GM23338 (cell line): ENCODE measurements at regions not wholly inside any gene's neighbourhood (a gene's known extent, or its start where the extent isn't known, plus 50 kb on each side); places are given as distances from the start of the nearest gene placed in this dataset.

Experiments used
- ATAC-seq: fragments of 200-7000 bp; cut with Tn5 transposase; 3 replicates; pipeline ENCODE4 v1.9.1; 2020
- DNase-seq: peaks from one replicate; pipeline ENCODE4 v3.0.0-alpha.2; 2015; ENCODE audit warnings: low spot score
- H2AFZ ChIP-seq: fragments of 200-600 bp; sonication (generic); 2 replicates; pipeline ENCODE4 v1.8.0; 2016; ENCODE audit warnings: antibody characterized with exemption, mild to moderate bottlenecking, moderate library complexity
- H3F3A ChIP-seq: fragments of 200-600 bp; sonication (generic); replicated peaks from 2 replicates; pipeline ENCODE4 v1.8.0; 2017; ENCODE audit warnings: antibody characterized with exemption, mixed run types, low read depth
- H3K27ac ChIP-seq: fragments of 200-600 bp; sonication (generic); 2 replicates; pipeline ENCODE4 v1.6.1; 2016; ENCODE audit warnings: low read depth
- H3K27me3 ChIP-seq: fragments of 200-600 bp; sonication (generic); 2 replicates; pipeline ENCODE4 v1.8.0; 2016; ENCODE audit warnings: mild to moderate bottlenecking, mixed run types, moderate library complexity; ENCODE audit not compliant: insufficient read depth
- H3K36me3 ChIP-seq: fragments of 200-600 bp; sonication (generic); 2 replicates; pipeline ENCODE4 v1.8.0; 2016; ENCODE audit warnings: mild to moderate bottlenecking; ENCODE audit not compliant: insufficient read depth
- H3K4me1 ChIP-seq: fragments of 200-600 bp; sonication (generic); 2 replicates; pipeline ENCODE4 v1.8.0; 2016; ENCODE audit warnings: mild to moderate bottlenecking, moderate library complexity; ENCODE audit not compliant: insufficient read depth
- H3K4me2 ChIP-seq: fragments of 200-600 bp; sonication (generic); 2 replicates; pipeline ENCODE4 v1.7.1; 2017; ENCODE audit warnings: mixed run types
- H3K4me3 ChIP-seq: fragments of 200-600 bp; sonication (generic); 2 replicates; pipeline ENCODE4 v1.6.1; 2016; ENCODE audit warnings: mixed run types
- H3K79me2 ChIP-seq: fragments of 200-600 bp; sonication (generic); replicated peaks from 2 replicates; pipeline ENCODE4 v1.8.0; 2017; ENCODE audit warnings: mild to moderate bottlenecking; ENCODE audit not compliant: insufficient read depth
- H3K9me2 ChIP-seq: fragments of 200-600 bp; sonication (generic); 2 replicates; pipeline ENCODE4 v1.8.0; 2017; ENCODE audit not compliant: insufficient read depth
- H4K20me1 ChIP-seq: fragments of 200-600 bp; sonication (generic); replicated peaks from 2 replicates; pipeline ENCODE4 v1.8.0; 2017; ENCODE audit warnings: mild to moderate bottlenecking; ENCODE audit not compliant: insufficient read depth
- H3K27ac Mint-ChIP-seq: 2 replicates; pipeline ENCODE4 v1.8.0; 2020; ENCODE audit warnings: inconsistent platforms, mild to moderate bottlenecking, moderate library complexity, mixed read lengths
- H3K27me3 Mint-ChIP-seq: 3 replicates; pipeline ENCODE4 v1.8.0; 2022; ENCODE audit warnings: low read depth, mild to moderate bottlenecking, moderate library complexity, mixed read lengths, inconsistent platforms; ENCODE audit not compliant: insufficient read depth, poor library complexity
- H3K36me3 Mint-ChIP-seq: 3 replicates; pipeline ENCODE4 v1.8.0; 2021; ENCODE audit warnings: low read depth, mild to moderate bottlenecking, inconsistent platforms, moderate library complexity, mixed read lengths
- H3K4me1 Mint-ChIP-seq: 3 replicates; pipeline ENCODE4 v1.8.0; 2020; ENCODE audit warnings: mild to moderate bottlenecking, inconsistent platforms, mixed read lengths
- H3K4me3 Mint-ChIP-seq: 3 replicates; pipeline ENCODE4 v1.8.0; 2021; ENCODE audit warnings: moderate library complexity, mild to moderate bottlenecking, inconsistent platforms, mixed read lengths
- H3K9me3 Mint-ChIP-seq: 3 replicates; pipeline ENCODE4 v1.8.0; 2020; ENCODE audit warnings: moderate library complexity, mild to moderate bottlenecking, inconsistent platforms, mixed read lengths
- ETS1 ChIP-seq: IDR thresholded peaks from 2 replicates; pipeline ENCODE4 v1.6.1; 2016; ENCODE audit warnings: antibody characterized with exemption
- EZH2phosphoT487 ChIP-seq: fragments of 200-600 bp; sonication (generic); IDR thresholded peaks from one replicate; pipeline ENCODE4 v1.8.1; 2018; ENCODE audit warnings: antibody characterized with exemption; ENCODE audit not compliant: unreplicated experiment
- JUNB ChIP-seq: IDR thresholded peaks from one replicate; pipeline ENCODE4 v1.6.1; 2016; ENCODE audit warnings: antibody characterized with exemption; ENCODE audit not compliant: unreplicated experiment
- ZNF462 ChIP-seq: fragments of 250-450 bp; sonication (Bioruptor Pico); IDR thresholded peaks from 2 replicates; pipeline ENCODE4 v1.5.0; 2020; ENCODE audit warnings: mild to moderate bottlenecking, moderate library complexity
- TF ChIP-seq, protein P1 (sequence below), 2 experiments: fragments of 200-600 bp in 1 of 2; sonication (generic) in 1 of 2; conservative IDR thresholded peaks; 2 replicates each; pipeline versions ENCODE4 v1.5.1 to v1.6.1; 2016 to 2017; ENCODE audit warnings: antibody characterized with exemption in 2 of 2, low read depth in 2 of 2, mild to moderate bottlenecking in 2 of 2, moderate library complexity in 1 of 2
- TF ChIP-seq, protein P2 (sequence below): IDR thresholded peaks from one replicate; pipeline ENCODE4 v1.6.1; 2018; ENCODE audit warnings: antibody characterized with exemption; ENCODE audit not compliant: unreplicated experiment

- H3K4me3 Mint-ChIP-seq, result no peak overlapping the region
- Histone ChIP-seq H3K9me2 (no peaks in the 10 kb centered on the region), H3K4me3 (no peak overlapping the region), H3K36me3 (no peaks in the 10 kb centered on the region), H3K27me3 (no peaks in the 10 kb centered on the region), H3F3A (no peaks in the 10 kb centered on the region), H3K79me2 (no peaks in the 10 kb centered on the region), H3K27ac (no peak overlapping the region), H2AFZ (peak overlapping the region; percentile 4; the same call in 1 of the 2 replicates), H3K4me2 (peak overlapping the region; percentile 43), H4K20me1 (no peaks in the 10 kb centered on the region), H3K4me1 (peaks cover 36% of the 10 kb centered on the region)
- H3K27ac Mint-ChIP-seq, result peak overlapping the region; percentile 92
- peak; percentile 20 for DNase-seq
- H3K9me3 Mint-ChIP-seq, result no peaks in the 10 kb centered on the region
- no peaks in the 10 kb centered on the region for H3K36me3 Mint-ChIP-seq
- TF ChIP-seq JUNB (no peak), ETS1 (no peak), EZH2phosphoT487 (no peak)
- TF ChIP-seq, protein P1, sequence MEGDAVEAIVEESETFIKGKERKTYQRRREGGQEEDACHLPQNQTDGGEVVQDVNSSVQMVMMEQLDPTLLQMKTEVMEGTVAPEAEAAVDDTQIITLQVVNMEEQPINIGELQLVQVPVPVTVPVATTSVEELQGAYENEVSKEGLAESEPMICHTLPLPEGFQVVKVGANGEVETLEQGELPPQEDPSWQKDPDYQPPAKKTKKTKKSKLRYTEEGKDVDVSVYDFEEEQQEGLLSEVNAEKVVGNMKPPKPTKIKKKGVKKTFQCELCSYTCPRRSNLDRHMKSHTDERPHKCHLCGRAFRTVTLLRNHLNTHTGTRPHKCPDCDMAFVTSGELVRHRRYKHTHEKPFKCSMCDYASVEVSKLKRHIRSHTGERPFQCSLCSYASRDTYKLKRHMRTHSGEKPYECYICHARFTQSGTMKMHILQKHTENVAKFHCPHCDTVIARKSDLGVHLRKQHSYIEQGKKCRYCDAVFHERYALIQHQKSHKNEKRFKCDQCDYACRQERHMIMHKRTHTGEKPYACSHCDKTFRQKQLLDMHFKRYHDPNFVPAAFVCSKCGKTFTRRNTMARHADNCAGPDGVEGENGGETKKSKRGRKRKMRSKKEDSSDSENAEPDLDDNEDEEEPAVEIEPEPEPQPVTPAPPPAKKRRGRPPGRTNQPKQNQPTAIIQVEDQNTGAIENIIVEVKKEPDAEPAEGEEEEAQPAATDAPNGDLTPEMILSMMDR (conservative IDR thresholded peaks at IDR 0.05; ENCODE audit: low read depth in 2 of 2), result peak; percentile 37 to 48
- TF ChIP-seq, protein P2, sequence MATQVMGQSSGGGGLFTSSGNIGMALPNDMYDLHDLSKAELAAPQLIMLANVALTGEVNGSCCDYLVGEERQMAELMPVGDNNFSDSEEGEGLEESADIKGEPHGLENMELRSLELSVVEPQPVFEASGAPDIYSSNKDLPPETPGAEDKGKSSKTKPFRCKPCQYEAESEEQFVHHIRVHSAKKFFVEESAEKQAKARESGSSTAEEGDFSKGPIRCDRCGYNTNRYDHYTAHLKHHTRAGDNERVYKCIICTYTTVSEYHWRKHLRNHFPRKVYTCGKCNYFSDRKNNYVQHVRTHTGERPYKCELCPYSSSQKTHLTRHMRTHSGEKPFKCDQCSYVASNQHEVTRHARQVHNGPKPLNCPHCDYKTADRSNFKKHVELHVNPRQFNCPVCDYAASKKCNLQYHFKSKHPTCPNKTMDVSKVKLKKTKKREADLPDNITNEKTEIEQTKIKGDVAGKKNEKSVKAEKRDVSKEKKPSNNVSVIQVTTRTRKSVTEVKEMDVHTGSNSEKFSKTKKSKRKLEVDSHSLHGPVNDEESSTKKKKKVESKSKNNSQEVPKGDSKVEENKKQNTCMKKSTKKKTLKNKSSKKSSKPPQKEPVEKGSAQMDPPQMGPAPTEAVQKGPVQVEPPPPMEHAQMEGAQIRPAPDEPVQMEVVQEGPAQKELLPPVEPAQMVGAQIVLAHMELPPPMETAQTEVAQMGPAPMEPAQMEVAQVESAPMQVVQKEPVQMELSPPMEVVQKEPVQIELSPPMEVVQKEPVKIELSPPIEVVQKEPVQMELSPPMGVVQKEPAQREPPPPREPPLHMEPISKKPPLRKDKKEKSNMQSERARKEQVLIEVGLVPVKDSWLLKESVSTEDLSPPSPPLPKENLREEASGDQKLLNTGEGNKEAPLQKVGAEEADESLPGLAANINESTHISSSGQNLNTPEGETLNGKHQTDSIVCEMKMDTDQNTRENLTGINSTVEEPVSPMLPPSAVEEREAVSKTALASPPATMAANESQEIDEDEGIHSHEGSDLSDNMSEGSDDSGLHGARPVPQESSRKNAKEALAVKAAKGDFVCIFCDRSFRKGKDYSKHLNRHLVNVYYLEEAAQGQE, result no peak
- peak; percentile 19 for ATAC-seq
- peaks cover 4% of the 10 kb centered on the region for H3K27me3 Mint-ChIP-seq
- H3K4me1 Mint-ChIP-seq, result peaks cover 32% of the 10 kb centered on the region
Observed at GRCh38 chr2:58449286-58450010, 208.3 kb upstream of the FANCL start.

DNA sequence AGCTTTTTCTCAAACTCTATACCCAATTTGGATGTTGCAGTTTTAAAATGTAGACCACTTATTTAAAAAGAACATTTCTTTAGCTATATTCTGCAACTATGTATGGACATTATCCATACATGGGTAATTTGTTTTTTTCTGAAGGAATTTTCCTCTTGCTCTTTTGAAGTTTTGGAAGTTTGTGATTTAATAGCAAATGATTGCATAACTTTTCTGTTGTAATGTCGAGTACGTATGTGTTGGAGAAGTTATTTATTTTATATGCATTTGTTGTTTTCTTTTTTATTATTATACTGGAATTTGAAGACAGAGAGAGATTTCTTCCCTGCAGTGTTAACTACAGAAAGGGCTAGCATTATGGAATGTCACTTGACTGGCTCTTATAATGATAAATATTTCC, 207.7 kb upstream of the FANCL start:
- ATAC-seq (no peak), DNase-seq (no peak)
- Histone ChIP-seq H3K27ac (0 out of 2 replicates have a peak overlapping the region, but pooled peaks have one; percentile 16), H3K79me2 (no peaks in the 10 kb centered on the region), H3K27me3 (no peaks in the 10 kb centered on the region), H3K4me1 (peaks cover 39% of the 10 kb centered on the region), H4K20me1 (no peaks in the 10 kb centered on the region), H3F3A (no peaks in the 10 kb centered on the region), H3K9me2 (no peaks in the 10 kb centered on the region), H3K4me3 (no peak overlapping the region), H3K36me3 (no peaks in the 10 kb centered on the region), H3K4me2 (peak overlapping the region; percentile 43), H2AFZ (no peak overlapping the region)
- peaks cover 35% of the 10 kb centered on the region for H3K4me1 Mint-ChIP-seq
- H3K9me3 Mint-ChIP-seq, result no peaks in the 10 kb centered on the region
- H3K27ac Mint-ChIP-seq, result no peak overlapping the region
- H3K36me3 Mint-ChIP-seq, result no peaks in the 10 kb centered on the region
- no peak overlapping the region for H3K4me3 Mint-ChIP-seq
- H3K27me3 Mint-ChIP-seq, result peaks cover 4% of the 10 kb centered on the region
- no peak for TF ChIP-seq ETS1
- no peak for TF ChIP-seq ZNF462
- TF ChIP-seq JUNB, result no peak
